ENCODE measurements at regions not wholly inside any gene's neighbourhood (a gene's known extent, or its start where the extent isn't known, plus 50 kb on each side); places are given as distances from the start of the nearest gene placed in this dataset.

DNA sequence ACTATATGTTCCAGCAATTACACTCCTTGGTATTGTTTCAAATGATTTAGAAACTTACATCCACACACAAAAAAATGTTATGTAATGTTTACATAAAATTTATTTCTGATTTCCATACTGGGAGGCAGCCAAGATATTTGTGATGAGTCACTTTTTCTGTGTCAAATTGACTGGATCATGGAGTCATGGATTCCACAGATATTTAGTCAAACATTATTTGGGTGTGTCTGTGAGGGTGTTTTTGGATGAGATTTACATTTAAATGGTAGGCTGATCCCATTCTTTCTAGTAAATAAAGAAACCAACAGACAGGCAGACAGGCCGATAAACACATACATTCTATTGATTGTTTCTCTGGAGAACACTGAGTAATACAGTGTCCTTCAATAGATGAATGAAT, 562.8 kb downstream of the SLITRK6 start:
- DNase-seq (ENCODE audit: low spot score in 2 of 2) (no peak), ATAC-seq (no peak)
- no peak overlapping the region for H3K27ac Mint-ChIP-seq
- H3K9me3 Mint-ChIP-seq, result peaks cover 0 to 8% of the 10 kb centered on the region in 2 donors
- H3K36me3 Mint-ChIP-seq, result no peaks in the 10 kb centered on the region

DNA sequence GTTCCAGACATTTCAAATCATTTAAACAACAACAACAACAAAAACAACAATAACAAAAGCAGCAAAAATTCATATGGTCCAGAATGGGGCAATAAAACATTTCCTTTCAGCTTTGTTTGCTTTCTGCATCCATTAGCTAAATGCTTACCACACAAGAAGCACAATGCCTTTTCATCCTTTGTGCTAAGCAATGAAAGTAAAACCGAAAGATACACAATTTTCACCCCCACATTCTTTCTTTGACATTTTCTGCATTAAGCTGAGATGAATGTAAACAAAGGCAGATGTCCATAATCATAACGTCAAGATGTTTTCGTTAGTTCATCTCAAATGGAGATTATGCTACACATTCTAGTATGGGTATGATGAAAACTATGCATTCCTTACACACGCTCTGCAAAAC, 568.5 kb downstream of the SLITRK6 start:
- DNase-seq (ENCODE audit: low spot score in 2 of 2), result no peak
- no peak overlapping the region for H3K27ac Mint-ChIP-seq
- peaks cover 0 to 4% of the 10 kb centered on the region in 2 donors for H3K9me3 Mint-ChIP-seq
- no peak for ATAC-seq
- no peaks in the 10 kb centered on the region for H3K36me3 Mint-ChIP-seq

DNA sequence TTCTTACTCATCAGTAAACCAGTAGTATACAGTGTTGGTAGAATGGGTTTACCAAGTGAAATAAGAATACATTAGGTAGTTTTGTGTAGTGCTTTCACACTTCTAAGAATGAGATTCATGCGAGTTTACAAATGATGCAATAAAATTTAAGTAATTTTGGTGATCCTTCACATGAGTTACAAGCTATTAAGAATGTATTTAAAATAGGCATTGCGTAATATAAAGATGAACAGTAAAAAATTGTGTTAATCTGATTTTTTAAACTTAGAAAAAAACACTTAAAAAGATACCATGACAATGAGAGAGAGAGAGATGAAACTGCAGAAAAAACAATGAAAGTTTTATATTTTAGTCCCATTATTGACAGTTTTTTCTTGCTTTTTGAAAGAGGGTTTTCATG, 570.5 kb downstream of the SLITRK6 start:
- Mint-ChIP-seq H3K27ac (no peak overlapping the region), H3K9me3 (peaks cover 0 to 4% of the 10 kb centered on the region in 2 donors), H3K36me3 (no peaks in the 10 kb centered on the region)
- ATAC-seq (no peak), DNase-seq (ENCODE audit: low spot score in 2 of 2) (no peak)

DNA sequence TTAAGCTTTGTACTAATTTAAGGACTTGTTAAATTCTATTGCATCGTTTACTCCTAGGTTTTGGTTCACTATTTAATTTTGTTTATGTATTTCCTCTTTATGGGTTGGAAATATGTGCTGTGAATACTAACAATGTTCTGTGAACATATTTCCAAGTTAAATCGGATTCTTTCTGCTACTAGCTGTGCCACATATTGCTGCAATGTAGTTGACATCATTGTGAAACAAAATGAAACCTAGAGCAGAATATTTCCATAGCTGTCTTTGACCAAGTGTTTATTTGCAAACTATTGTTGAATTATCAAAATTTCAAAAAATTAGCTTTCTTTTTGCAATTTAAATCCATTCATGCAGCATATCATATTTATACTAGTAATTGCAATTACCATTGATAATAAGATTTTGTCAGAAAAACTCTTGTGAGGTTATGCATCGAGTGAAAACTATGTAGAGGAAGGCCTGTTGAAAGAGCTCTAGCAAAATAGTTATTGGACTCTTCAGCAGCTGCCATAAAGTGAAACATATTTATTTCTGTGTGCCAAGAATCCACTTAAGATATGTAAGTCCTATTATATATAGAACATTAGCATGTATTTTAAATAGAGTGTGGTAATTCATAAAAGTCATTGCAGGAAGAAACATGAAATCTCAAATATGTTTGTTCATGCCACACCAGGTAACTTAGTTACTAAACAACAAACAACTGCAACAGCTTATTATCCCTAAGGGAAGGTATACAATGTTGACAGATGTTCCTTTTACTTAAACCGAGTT, 575.1 kb downstream of the SLITRK6 start:
- peaks cover 5 to 14% of the 10 kb centered on the region in 2 donors for H3K9me3 Mint-ChIP-seq
- ATAC-seq, result no peak
- no peak overlapping the region for H3K27ac Mint-ChIP-seq
- no peak for DNase-seq (ENCODE audit: low spot score in 2 of 2)
- peaks cover 0 to 4% of the 10 kb centered on the region in 2 donors for H3K36me3 Mint-ChIP-seq

- H3K36me3 Mint-ChIP-seq, result peaks cover 0 to 4% of the 10 kb centered on the region in 2 donors
- DNase-seq (ENCODE audit: low spot score in 2 of 2) (no peak), ATAC-seq (no peak)
- peaks cover 9 to 20% of the 10 kb centered on the region in 2 donors for H3K9me3 Mint-ChIP-seq
- H3K27ac Mint-ChIP-seq, result no peak overlapping the region
These were observed 582.6 kb downstream of the SLITRK6 start for GRCh38 chr13:85216576-85216975.

DNA sequence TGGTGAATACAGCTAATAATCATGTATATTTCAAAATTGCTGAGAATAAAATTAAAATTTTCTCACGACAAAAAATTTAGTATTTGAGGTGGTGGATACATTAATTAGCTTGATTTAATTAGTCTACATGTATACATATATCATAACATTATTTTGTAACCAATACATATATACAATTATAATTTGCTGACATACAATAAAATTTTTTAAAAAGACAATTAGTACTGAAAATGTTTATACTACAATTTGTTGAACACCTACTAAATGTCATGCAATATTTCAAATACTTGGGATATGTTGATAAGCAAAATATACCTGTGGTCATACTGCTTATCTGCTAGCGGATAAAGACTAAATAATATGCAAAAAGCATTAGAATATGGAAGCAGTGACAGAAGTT, 586.5 kb downstream of the SLITRK6 start:
- H3K27ac Mint-ChIP-seq, result no peak overlapping the region
- DNase-seq (ENCODE audit: low spot score in 2 of 2), result no peak
- H3K36me3 Mint-ChIP-seq, result no peaks in the 10 kb centered on the region
- peaks cover 16 to 20% of the 10 kb centered on the region in 2 donors for H3K9me3 Mint-ChIP-seq
- ATAC-seq, result no peak

GRCh38 chr13:85204668-85205344, 594.4 kb downstream of the SLITRK6 start:
- peaks cover 0 to 4% of the 10 kb centered on the region in 2 donors for H3K36me3 Mint-ChIP-seq
- no peak for ATAC-seq
- DNase-seq (ENCODE audit: low spot score in 2 of 2), result no peak
- H3K27ac Mint-ChIP-seq, result no peak overlapping the region
- H3K9me3 Mint-ChIP-seq, result peaks cover 16 to 17% of the 10 kb centered on the region in 2 donors

DNA sequence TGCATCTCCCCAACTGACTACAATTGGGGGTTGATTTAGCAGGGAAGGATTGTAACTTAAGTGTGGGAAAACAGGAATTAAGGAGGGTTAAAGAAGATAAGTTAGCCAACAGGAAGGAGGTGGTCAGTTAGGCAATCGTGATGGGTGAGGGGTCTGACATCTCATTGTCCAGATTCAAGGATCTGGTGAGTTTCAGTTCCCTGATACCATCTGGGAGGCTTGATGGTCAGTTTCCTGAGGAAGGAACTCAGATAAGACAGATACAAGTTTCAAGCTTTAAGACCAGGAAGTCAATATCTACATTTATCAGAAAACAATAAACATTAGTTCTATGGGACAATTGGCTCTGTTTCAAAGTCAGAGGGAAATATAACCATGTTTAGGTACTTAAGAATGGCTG, 601.8 kb downstream of the SLITRK6 start:
- H3K36me3 Mint-ChIP-seq, result no peaks in the 10 kb centered on the region
- peaks cover 10 to 11% of the 10 kb centered on the region in 2 donors for H3K9me3 Mint-ChIP-seq
- DNase-seq (ENCODE audit: low spot score in 2 of 2) (no peak), ATAC-seq (no peak)
- no peak overlapping the region for H3K27ac Mint-ChIP-seq

- peaks cover 10 to 11% of the 10 kb centered on the region in 2 donors for H3K9me3 Mint-ChIP-seq
- H3K27ac Mint-ChIP-seq, result no peak overlapping the region
- DNase-seq (ENCODE audit: low spot score in 2 of 2) (no peak), ATAC-seq (no peak)
- H3K36me3 Mint-ChIP-seq, result no peaks in the 10 kb centered on the region
These were observed 604.7 kb downstream of the SLITRK6 start for GRCh38 chr13:85194482-85194881.

DNA sequence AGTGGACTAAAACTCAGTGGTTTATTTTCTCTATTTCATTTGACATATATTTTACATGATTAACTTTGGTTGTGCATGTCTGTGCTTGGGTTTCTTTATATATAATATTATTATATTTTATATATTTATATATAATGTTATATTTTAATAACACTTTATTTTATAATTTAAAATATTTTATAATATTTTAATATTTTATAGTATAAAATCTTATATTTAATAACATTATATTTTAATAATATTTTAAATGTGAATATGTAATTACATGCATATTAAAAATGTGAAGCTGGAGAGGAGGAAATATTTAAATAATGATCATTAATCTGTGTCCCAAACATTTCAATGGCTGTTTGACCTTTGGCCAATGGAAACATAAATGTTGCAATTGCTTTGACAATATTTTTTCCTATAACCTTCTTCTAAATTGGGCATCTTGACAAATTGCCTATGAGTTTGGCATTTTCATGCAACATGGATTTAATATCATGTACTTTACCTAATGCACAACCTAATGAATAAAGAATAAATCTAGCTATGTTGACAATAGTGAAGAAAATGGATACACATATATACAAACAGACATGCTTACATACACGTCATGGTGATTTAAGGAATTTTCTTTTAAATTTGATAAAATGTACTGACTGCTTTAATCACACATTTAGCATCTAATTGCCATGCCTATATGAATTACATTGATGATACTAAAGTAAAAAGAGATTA, 607.1 kb downstream of the SLITRK6 start:
- ATAC-seq, result no peak
- Mint-ChIP-seq H3K27ac (no peak overlapping the region), H3K36me3 (no peaks in the 10 kb centered on the region), H3K9me3 (peaks cover 10 to 16% of the 10 kb centered on the region in 2 donors)
- DNase-seq (ENCODE audit: low spot score in 2 of 2), result no peak

DNA sequence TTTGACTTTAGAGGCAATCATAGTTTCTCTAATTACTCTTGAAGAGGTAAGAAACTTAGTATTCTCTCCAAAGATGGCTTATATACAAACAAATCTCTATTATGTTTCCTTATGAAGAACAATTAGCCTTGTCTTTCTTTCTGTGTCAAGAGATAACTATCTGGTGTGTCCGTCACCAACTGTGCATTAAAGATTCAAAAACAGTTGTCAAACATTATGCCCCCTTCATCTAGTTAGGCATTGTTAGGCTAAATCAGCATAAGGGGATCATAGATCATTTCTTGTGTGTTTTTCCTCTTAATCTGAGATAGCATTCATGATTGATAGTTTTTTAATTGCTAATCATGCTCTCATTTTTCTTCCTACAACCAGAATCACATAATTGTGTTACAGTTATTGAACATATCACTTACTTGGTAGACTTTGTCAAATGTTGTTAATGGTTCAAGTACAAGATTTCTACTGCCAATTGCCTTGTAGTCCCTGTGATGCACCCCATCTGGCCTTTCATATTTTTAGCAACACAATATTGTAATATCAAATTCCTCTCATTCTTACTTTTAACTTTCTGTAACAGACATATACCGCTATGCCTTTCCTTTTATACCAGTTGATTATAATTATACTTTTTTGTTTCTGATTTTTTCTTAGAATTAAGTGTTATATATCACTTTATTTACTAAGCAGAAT, 612.7 kb downstream of the SLITRK6 start:
- ATAC-seq, result no peak
- no peaks in the 10 kb centered on the region for H3K36me3 Mint-ChIP-seq
- H3K9me3 Mint-ChIP-seq, result peaks cover 18 to 25% of the 10 kb centered on the region in 2 donors
- DNase-seq (ENCODE audit: low spot score in 2 of 2), result no peak
- H3K27ac Mint-ChIP-seq, result no peak overlapping the region

- DNase-seq (ENCODE audit: low spot score in 2 of 2) (no peak), ATAC-seq (no peak)
- no peaks in the 10 kb centered on the region for H3K36me3 Mint-ChIP-seq
These were observed 624.9 kb downstream of the SLITRK6 start for GRCh38 chr13:85174291-85174690.

DNA sequence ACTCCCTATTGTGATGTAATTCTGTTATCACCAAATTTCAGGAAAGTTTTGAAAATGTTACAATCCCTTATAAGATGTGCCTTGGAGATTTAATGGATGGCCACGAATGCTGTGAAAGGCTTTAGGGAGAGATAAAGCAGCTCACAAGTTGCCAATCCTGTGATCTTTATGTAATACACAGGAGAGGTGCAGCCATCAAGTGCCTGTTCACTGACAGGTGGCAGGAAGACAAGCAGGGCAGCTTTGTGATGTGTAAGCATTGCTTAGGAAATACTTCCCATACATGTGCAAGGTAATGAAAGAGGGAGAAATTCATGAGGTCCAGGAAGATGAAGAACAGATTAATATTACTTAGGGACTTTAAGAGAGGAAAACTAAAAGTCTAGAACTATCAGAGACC, 628.8 kb downstream of the SLITRK6 start:
- no peak overlapping the region for H3K27ac Mint-ChIP-seq
- ATAC-seq (no peak), DNase-seq (ENCODE audit: low spot score in 2 of 2) (no peak)
- peaks cover 21 to 27% of the 10 kb centered on the region in 2 donors for H3K9me3 Mint-ChIP-seq
- H3K36me3 Mint-ChIP-seq, result no peaks in the 10 kb centered on the region

More at GRCh38 chr13:85174291-85174690, 624.9 kb downstream of the SLITRK6 start:
- no peak overlapping the region for H3K27ac Mint-ChIP-seq
- H3K9me3 Mint-ChIP-seq, result peaks cover 11 to 23% of the 10 kb centered on the region in 2 donors

DNA sequence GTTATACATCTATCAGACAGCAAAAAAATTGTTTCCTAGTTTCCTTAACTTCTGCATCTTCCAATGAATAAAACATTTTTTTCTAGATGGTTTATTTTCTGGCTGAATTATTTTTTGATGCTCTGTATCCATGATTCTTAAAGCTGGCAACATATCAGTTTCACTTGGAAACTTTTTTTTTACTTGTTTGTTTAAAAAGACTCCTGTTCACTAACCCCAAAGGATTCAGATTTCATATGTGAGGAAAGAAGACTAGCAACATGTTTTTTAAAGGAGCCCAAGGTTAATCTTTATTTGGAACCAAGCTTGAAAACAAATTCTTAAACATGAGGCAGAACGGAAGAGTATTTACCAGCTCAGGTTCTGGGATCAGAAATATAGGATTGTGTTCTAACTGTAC, 632.3 kb downstream of the SLITRK6 start:
- DNase-seq (ENCODE audit: low spot score in 2 of 2) (no peak), ATAC-seq (no peak)
- Mint-ChIP-seq H3K9me3 (peaks cover 40 to 41% of the 10 kb centered on the region in 2 donors), H3K36me3 (peaks cover 0 to 7% of the 10 kb centered on the region in 2 donors), H3K27ac (no peak overlapping the region)

DNA sequence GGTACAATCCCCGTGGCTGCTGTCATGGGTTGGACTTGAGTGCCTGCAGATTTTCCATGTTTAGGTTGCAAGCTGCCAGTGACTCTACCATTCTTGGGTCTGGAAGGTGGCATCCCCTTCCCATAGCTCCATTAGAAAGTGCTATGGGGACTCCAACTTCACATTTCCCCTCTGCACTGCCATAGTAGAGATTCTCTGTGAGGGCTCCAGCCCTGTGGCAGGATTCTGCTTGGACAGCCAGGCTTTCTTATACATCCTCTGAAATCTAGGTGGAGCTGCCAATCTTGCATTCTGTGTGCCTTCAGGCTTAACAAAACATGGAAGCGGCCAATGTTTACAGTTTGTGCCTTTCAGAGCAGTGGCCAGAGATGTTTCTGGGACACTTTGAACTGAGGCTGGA, 636.2 kb downstream of the SLITRK6 start:
- ATAC-seq (no peak), DNase-seq (ENCODE audit: low spot score in 2 of 2) (no peak)
- Mint-ChIP-seq H3K27ac (no peak overlapping the region), H3K9me3 (peaks cover 29 to 31% of the 10 kb centered on the region in 2 donors), H3K36me3 (peaks cover 0 to 7% of the 10 kb centered on the region in 2 donors)

DNA sequence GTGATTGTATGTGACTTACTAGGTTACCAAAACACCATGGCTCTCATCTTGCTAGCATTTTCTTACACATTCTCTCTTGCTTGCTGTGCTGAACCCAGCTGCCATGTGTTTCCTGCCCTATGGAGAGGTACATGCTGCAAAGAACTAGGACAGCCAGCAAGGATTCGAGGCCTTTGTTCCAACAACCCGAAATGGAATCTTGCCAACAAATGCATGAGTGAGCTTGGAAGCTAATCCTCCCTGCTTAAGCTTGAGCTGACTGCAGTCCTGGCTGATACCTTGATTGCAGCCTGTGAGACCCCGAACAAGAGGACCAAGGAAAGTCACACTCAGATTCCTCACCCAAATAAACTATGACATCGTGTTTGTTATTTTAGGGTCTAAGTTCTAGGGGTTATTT, 651.2 kb downstream of the SLITRK6 start:
- Mint-ChIP-seq H3K27ac (no peak overlapping the region), H3K36me3 (no peaks in the 10 kb centered on the region), H3K9me3 (peaks cover 0 to 4% of the 10 kb centered on the region in 2 donors)
- ATAC-seq (no peak), DNase-seq (ENCODE audit: low spot score in 2 of 2) (no peak)
